ENCODE measurements at regions not wholly inside any gene's neighbourhood (a gene's known extent, or its start where the extent isn't known, plus 50 kb on each side); places are given as distances from the start of the nearest gene placed in this dataset.
A peak's percentile ranks its signal among the peaks of the same experiment; 100 is the strongest.

DNA sequence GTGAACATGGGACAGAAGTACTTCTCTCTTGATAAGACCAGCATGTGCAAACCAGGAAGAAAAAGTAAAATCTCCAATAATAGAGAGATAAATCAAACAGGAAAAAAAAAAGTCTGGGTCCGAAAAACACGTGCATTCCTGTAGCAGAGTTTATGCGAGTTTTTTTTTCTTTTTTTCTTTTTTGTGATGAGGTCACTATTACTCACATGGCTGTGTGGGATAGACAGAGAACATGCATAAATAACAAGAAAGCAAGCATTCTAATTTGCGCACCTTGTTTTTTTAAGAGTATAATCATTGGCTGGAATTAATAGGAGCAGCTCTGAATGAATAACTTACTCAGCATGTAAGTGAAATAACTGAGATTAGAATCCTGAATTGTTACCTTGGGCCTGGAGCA lies 91.9 kb upstream of the CPM start:
- 41 to 48% methylated on average over 4 of the region's 4 CpGs for WGBS, 2 donors
- Histone ChIP-seq H3K27ac (ENCODE audit: low read depth in 2 of 2, low read length in 1 of 2) (no peak overlapping the region), H3K9me3 (ENCODE audit: control insufficient read depth in 2 of 2, insufficient read depth in 1 of 2, low read depth in 1 of 2, low read length in 1 of 2) (no peaks in the 10 kb centered on the region), H3K27me3 (ENCODE audit: control insufficient read depth in 1 of 2, insufficient read depth in 2 of 2, low read length in 2 of 2) (no peaks in the 10 kb centered on the region), H3K4me1 (ENCODE audit: control insufficient read depth in 2 of 2, insufficient read depth in 2 of 2, low read length in 1 of 2) (peaks cover 0 to 4% of the 10 kb centered on the region in 2 donors), H3K4me3 (ENCODE audit: low read depth in 1 of 2, low read length in 2 of 2) (no peak overlapping the region), H3K36me3 (ENCODE audit: control insufficient read depth in 2 of 2, insufficient read depth in 2 of 2, low read length in 1 of 2) (no peaks in the 10 kb centered on the region)

DNA sequence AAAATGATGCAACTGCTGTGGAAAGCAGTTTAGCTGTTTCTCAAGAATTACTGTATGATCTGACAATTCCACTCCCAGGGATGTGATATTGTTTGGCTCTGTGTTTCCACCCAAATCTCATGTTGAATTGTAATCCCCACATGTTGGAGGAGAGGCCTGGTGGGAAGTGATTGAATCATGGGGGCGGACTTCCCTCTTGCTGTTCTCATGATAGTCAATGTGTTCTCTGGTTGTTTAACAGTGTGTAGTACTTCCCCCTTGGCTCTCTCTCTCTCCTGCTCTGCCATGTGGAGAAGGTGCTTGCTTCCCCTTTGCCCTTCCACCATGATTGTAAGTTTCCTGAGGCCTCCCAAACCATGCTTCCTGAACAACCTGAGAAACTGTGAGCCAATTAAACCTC lies 93.4 kb upstream of the CPM start:
- peaks cover 0 to 4% of the 10 kb centered on the region in 2 donors for H3K4me1 ChIP-seq (ENCODE audit: control insufficient read depth in 2 of 2, insufficient read depth in 2 of 2, low read length in 1 of 2)
- H3K9me3 ChIP-seq (ENCODE audit: control insufficient read depth in 2 of 2, insufficient read depth in 1 of 2, low read depth in 1 of 2, low read length in 1 of 2) = no peaks in the 10 kb centered on the region

DNA sequence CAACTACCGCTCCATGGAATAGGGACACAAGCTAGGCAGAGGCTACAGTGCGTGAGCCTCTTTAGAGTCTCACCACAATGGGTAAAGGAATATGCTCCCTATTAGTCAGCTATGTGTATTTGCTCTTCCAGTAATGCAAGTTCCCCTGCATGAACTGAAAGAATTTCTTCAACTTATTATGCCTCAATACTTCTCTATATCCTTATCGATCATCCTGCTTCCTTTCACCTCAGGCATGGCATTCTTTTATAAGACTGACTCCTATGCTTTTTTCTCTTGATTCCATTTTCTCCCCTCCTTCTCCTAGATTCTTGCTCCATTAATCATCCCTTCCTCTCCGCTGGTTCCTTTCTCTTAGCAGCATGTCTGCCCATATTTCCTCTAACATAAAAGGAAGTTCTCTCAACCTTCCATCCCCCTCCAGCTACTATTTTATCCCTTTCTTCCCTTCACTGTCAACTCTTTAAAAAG lies 94.5 kb upstream of the CPM start:
- Histone ChIP-seq H3K9me3 (ENCODE audit: control insufficient read depth in 2 of 2, insufficient read depth in 1 of 2, low read depth in 1 of 2, low read length in 1 of 2) (no peaks in the 10 kb centered on the region), H3K4me1 (ENCODE audit: control insufficient read depth in 2 of 2, insufficient read depth in 2 of 2, low read length in 1 of 2) (peaks cover 0 to 4% of the 10 kb centered on the region in 2 donors), H3K4me3 (ENCODE audit: low read depth in 1 of 2, low read length in 2 of 2) (no peak overlapping the region), H3K27ac (ENCODE audit: low read depth in 2 of 2, low read length in 1 of 2) (no peak overlapping the region), H3K27me3 (ENCODE audit: control insufficient read depth in 1 of 2, insufficient read depth in 2 of 2, low read length in 2 of 2) (no peaks in the 10 kb centered on the region), H3K36me3 (ENCODE audit: control insufficient read depth in 2 of 2, insufficient read depth in 2 of 2, low read length in 1 of 2) (no peaks in the 10 kb centered on the region)
- WGBS, 2 donors = 52 to 55% methylated on average over 4 of the region's 4 CpGs

More for the DNA sequence above, 93.4 kb upstream of the CPM start:
- 79 to 100% methylated on average over 1 of the region's 1 CpG for WGBS, 2 donors
- Histone ChIP-seq H3K4me3 (ENCODE audit: low read depth in 1 of 2, low read length in 2 of 2) (no peak overlapping the region), H3K27ac (ENCODE audit: low read depth in 2 of 2, low read length in 1 of 2) (no peak overlapping the region), H3K36me3 (ENCODE audit: control insufficient read depth in 2 of 2, insufficient read depth in 2 of 2, low read length in 1 of 2) (no peaks in the 10 kb centered on the region), H3K27me3 (ENCODE audit: control insufficient read depth in 1 of 2, insufficient read depth in 2 of 2, low read length in 2 of 2) (no peaks in the 10 kb centered on the region)

DNA sequence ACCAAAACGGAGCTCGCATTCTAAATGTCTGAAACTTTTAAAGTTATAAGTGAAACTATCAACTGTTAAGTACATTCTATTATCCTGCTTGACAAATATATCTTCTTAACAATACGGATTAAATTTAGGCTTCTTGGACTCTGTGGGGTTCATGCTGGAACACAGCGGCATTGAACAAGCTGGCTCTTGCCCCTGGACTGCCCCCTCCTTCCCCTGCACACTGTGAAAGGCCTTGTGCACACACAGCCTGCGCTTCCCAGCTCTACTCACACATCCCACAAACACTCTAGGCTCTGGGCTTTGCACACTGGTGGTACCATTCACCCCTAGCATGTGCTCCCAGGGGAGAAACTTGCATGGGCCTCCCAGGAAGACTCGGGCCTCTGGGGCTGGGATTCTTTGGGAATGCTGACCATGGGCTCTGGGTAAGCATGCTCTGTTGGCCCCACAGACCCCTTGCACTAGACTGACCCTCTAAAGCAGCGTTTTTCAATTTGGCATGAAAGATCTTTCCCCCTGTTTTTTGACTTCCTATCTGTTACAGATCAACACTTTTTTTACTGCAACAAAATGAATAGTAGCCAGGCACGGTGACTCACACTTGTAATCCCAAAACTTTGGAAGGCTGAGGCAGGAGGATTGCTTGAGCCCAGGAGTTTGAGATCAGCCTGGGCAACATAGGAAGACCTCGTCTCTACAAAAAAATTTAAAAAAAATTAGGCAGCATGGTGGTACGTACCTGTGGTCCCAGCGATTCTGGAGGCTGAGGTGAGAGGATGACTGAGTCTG lies 96.2 kb upstream of the CPM start:
- no peak overlapping the region for H3K4me3 ChIP-seq (ENCODE audit: low read depth in 1 of 2, low read length in 2 of 2)
- H3K27me3 ChIP-seq (ENCODE audit: control insufficient read depth in 1 of 2, insufficient read depth in 2 of 2, low read length in 2 of 2) = no peaks in the 10 kb centered on the region
- peaks cover 0 to 4% of the 10 kb centered on the region in 2 donors for H3K4me1 ChIP-seq (ENCODE audit: control insufficient read depth in 2 of 2, insufficient read depth in 2 of 2, low read length in 1 of 2)
- 55 to 74% methylated on average over 11 of the region's 11 CpGs for WGBS, 2 donors
- H3K9me3 ChIP-seq (ENCODE audit: control insufficient read depth in 2 of 2, insufficient read depth in 1 of 2, low read depth in 1 of 2, low read length in 1 of 2) = no peaks in the 10 kb centered on the region
- peak overlapping the region in 1 of 2 donors; percentile 41 for H3K27ac ChIP-seq (ENCODE audit: low read depth in 2 of 2, low read length in 1 of 2)
- H3K36me3 ChIP-seq (ENCODE audit: control insufficient read depth in 2 of 2, insufficient read depth in 2 of 2, low read length in 1 of 2) = no peaks in the 10 kb centered on the region

DNA sequence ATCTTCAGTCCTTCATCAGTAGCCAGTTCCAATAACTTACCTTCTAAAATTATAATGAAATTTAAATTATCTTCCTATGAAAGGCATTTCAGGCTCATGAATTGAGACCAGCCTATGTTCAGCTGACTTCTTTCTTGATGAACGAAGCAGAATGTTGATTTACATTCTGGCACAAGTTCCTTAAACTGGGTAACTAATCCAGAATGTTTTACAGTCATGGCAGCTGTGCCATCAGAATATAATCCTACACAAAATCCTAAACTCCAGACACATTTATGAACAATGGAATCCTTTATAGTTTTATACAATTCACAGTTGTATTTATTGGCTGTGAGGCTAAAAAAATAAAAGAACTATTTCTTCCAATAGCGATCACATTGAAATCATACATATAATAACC lies 97.3 kb upstream of the CPM start:
- H3K27ac ChIP-seq (ENCODE audit: low read depth in 2 of 2, low read length in 1 of 2) = no peak overlapping the region
- peaks cover 0 to 4% of the 10 kb centered on the region in 2 donors for H3K4me1 ChIP-seq (ENCODE audit: control insufficient read depth in 2 of 2, insufficient read depth in 2 of 2, low read length in 1 of 2)
- no peak overlapping the region for H3K4me3 ChIP-seq (ENCODE audit: low read depth in 1 of 2, low read length in 2 of 2)
- no peaks in the 10 kb centered on the region for H3K9me3 ChIP-seq (ENCODE audit: control insufficient read depth in 2 of 2, insufficient read depth in 1 of 2, low read depth in 1 of 2, low read length in 1 of 2)
- H3K27me3 ChIP-seq (ENCODE audit: control insufficient read depth in 1 of 2, insufficient read depth in 2 of 2, low read length in 2 of 2) = no peaks in the 10 kb centered on the region
- WGBS, 2 donors = 82 to 89% methylated on average over 2 of the region's 2 CpGs
- no peaks in the 10 kb centered on the region for H3K36me3 ChIP-seq (ENCODE audit: control insufficient read depth in 2 of 2, insufficient read depth in 2 of 2, low read length in 1 of 2)

DNA sequence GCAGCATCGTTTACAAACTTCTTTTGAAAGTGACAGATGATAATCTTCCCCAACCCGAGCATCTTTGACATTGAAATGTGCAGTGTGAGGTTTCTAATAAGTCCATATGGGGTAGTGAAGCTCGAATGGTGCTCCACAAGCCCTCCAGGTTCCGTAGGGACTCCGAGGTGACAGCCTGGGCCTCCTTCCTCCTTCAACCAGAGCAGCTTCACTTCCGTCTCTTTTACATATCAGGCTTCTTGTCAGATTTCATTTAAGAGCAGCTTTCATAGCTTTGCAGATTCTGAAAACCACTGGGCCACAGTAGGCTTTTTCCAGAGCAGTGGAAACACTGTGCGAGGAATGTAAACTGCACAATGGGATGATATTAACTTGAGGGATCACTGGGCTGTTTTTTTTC lies 103.6 kb upstream of the CPM start:
- no peak overlapping the region for H3K27ac ChIP-seq (ENCODE audit: low read depth in 2 of 2, low read length in 1 of 2)
- H3K4me3 ChIP-seq (ENCODE audit: low read depth in 1 of 2, low read length in 2 of 2) = no peak overlapping the region
- no peaks in the 10 kb centered on the region for H3K4me1 ChIP-seq (ENCODE audit: control insufficient read depth in 2 of 2, insufficient read depth in 2 of 2, low read length in 1 of 2)
- no peaks in the 10 kb centered on the region for H3K36me3 ChIP-seq (ENCODE audit: control insufficient read depth in 2 of 2, insufficient read depth in 2 of 2, low read length in 1 of 2)
- H3K27me3 ChIP-seq (ENCODE audit: control insufficient read depth in 1 of 2, insufficient read depth in 2 of 2, low read length in 2 of 2) = no peaks in the 10 kb centered on the region
- WGBS, 2 donors = 76 to 81% methylated on average over 7 of the region's 7 CpGs
- H3K9me3 ChIP-seq (ENCODE audit: control insufficient read depth in 2 of 2, insufficient read depth in 1 of 2, low read depth in 1 of 2, low read length in 1 of 2) = no peaks in the 10 kb centered on the region

DNA sequence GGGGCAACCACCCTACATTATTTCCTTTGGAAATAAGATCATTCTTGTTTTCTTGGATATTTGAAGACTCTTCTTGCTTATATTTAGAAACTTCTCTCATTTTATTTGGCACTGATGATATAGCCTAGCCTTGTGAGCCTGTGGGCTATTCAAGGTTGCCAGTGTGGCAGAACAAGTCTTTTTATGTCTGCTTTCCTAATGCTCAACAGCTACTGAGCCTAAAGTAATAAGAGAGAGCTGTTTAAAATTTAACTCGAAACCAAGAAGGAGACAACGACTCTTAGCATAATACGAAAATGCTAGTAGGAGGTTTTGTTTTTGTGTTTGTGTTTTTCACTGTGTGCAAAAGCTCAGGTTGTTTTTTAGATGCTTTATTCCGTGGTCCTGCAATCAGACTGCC lies 104.0 kb upstream of the CPM start:
- 58 to 72% methylated on average over 4 of the region's 4 CpGs for WGBS, 2 donors
- no peaks in the 10 kb centered on the region for H3K9me3 ChIP-seq (ENCODE audit: control insufficient read depth in 2 of 2, insufficient read depth in 1 of 2, low read depth in 1 of 2, low read length in 1 of 2)
- H3K27me3 ChIP-seq (ENCODE audit: control insufficient read depth in 1 of 2, insufficient read depth in 2 of 2, low read length in 2 of 2) = no peaks in the 10 kb centered on the region
- no peaks in the 10 kb centered on the region for H3K36me3 ChIP-seq (ENCODE audit: control insufficient read depth in 2 of 2, insufficient read depth in 2 of 2, low read length in 1 of 2)
- no peak overlapping the region for H3K4me3 ChIP-seq (ENCODE audit: low read depth in 1 of 2, low read length in 2 of 2)
- no peak overlapping the region for H3K27ac ChIP-seq (ENCODE audit: low read depth in 2 of 2, low read length in 1 of 2)
- H3K4me1 ChIP-seq (ENCODE audit: control insufficient read depth in 2 of 2, insufficient read depth in 2 of 2, low read length in 1 of 2) = no peaks in the 10 kb centered on the region

DNA sequence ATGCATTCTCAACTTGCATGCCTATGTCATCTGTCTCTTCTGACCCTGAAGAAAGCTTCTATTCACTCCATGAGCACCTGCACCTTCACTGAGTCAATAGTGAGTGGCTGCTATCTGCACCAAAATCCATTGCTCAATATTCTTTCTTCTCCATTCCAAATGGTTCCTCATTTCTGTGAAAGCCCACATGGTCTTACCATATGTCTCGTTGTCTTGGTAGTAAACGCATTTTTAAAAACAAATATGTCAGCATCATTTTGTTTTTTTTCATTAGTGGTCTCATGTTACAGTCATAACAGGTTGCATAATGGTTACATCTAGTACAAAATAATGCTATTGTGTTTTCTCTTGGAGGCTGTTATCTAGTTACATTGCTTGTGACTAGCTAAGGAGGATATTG lies 106.9 kb upstream of the CPM start:
- Histone ChIP-seq H3K4me1 (ENCODE audit: control insufficient read depth in 2 of 2, insufficient read depth in 2 of 2, low read length in 1 of 2) (peaks cover 0 to 2% of the 10 kb centered on the region in 2 donors), H3K27me3 (ENCODE audit: control insufficient read depth in 1 of 2, insufficient read depth in 2 of 2, low read length in 2 of 2) (no peaks in the 10 kb centered on the region), H3K36me3 (ENCODE audit: control insufficient read depth in 2 of 2, insufficient read depth in 2 of 2, low read length in 1 of 2) (no peaks in the 10 kb centered on the region), H3K27ac (ENCODE audit: low read depth in 2 of 2, low read length in 1 of 2) (no peak overlapping the region), H3K4me3 (ENCODE audit: low read depth in 1 of 2, low read length in 2 of 2) (no peak overlapping the region), H3K9me3 (ENCODE audit: control insufficient read depth in 2 of 2, insufficient read depth in 1 of 2, low read depth in 1 of 2, low read length in 1 of 2) (no peaks in the 10 kb centered on the region)
- 77 to 80% methylated on average over 2 of the region's 2 CpGs for WGBS, 2 donors

DNA sequence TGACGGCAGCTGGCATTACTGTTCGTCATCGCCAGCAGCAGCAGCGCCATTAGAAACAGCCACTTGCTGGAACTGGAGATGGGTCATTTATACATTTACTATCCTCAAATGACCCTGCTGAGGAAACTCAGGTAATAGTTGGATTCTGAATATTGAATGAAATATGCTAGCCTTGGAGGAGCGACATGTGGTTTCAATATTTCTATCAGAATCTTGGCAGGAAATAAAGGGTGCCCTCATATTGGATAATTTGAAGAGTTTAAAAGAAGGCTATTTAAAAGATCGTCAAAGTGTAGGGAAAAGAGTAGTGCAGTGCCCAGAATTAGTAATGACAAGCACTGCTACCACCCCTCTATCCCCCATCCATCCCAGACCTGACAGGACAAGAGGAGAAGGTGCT lies 109.6 kb upstream of the CPM start:
- Histone ChIP-seq H3K4me1 (ENCODE audit: control insufficient read depth in 2 of 2, insufficient read depth in 2 of 2, low read length in 1 of 2) (peaks cover 0 to 2% of the 10 kb centered on the region in 2 donors), H3K27me3 (ENCODE audit: control insufficient read depth in 1 of 2, insufficient read depth in 2 of 2, low read length in 2 of 2) (no peaks in the 10 kb centered on the region), H3K4me3 (ENCODE audit: low read depth in 1 of 2, low read length in 2 of 2) (no peak overlapping the region), H3K36me3 (ENCODE audit: control insufficient read depth in 2 of 2, insufficient read depth in 2 of 2, low read length in 1 of 2) (no peaks in the 10 kb centered on the region), H3K9me3 (ENCODE audit: control insufficient read depth in 2 of 2, insufficient read depth in 1 of 2, low read depth in 1 of 2, low read length in 1 of 2) (no peaks in the 10 kb centered on the region), H3K27ac (ENCODE audit: low read depth in 2 of 2, low read length in 1 of 2) (no peak overlapping the region)
- 87 to 93% methylated on average over 6 of the region's 6 CpGs for WGBS, 2 donors

DNA sequence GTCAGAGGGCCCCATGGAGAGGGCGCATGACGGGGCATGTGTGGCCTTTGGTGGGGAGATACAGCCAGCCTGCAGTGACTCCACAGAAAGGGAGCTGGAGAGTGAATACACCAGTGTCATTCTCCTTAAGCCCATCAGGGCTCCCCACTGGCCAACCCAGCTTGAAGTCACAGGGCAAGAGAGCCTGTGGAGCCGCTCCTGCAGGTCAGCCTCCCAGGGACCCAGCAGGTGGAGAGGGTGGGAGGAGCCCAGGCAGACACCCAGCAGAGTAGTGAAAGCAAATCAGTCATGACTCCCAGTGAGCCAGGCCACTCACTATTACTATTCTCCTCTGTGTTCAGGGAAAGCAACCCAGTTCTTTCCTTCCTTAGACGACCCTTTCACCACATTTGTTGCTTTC lies 110.0 kb upstream of the CPM start:
- no peak overlapping the region for H3K27ac ChIP-seq (ENCODE audit: low read depth in 2 of 2, low read length in 1 of 2)
- H3K9me3 ChIP-seq (ENCODE audit: control insufficient read depth in 2 of 2, insufficient read depth in 1 of 2, low read depth in 1 of 2, low read length in 1 of 2) = no peaks in the 10 kb centered on the region
- no peaks in the 10 kb centered on the region for H3K27me3 ChIP-seq (ENCODE audit: control insufficient read depth in 1 of 2, insufficient read depth in 2 of 2, low read length in 2 of 2)
- peaks cover 0 to 2% of the 10 kb centered on the region in 2 donors for H3K4me1 ChIP-seq (ENCODE audit: control insufficient read depth in 2 of 2, insufficient read depth in 2 of 2, low read length in 1 of 2)
- no peak overlapping the region for H3K4me3 ChIP-seq (ENCODE audit: low read depth in 1 of 2, low read length in 2 of 2)
- WGBS, 2 donors = 78 to 87% methylated on average over 4 of the region's 4 CpGs
- H3K36me3 ChIP-seq (ENCODE audit: control insufficient read depth in 2 of 2, insufficient read depth in 2 of 2, low read length in 1 of 2) = no peaks in the 10 kb centered on the region
